ENCODE measurements at regions not wholly inside any gene's neighbourhood (a gene's known extent, or its start where the extent isn't known, plus 50 kb on each side); places are given as distances from the start of the nearest gene placed in this dataset.

DNA sequence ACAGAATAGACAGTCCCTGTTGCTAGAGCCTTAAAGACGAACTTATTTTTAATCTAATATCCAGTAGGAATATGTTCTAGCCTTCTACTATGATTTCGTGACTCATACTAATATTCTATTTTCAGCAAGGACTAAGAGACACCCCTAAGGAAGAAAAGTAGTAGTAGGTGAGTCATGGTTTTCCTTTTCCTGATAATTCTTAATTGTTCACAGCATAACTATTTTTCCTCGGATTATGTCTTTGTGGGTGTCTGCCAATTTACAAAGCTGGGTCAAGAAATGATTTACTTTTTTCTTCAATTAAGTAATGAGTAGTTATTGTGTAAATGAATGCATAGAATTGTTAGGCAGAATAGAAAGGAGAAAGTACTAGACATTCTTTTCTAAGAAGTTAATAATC is 292.2 kb downstream of the TOX3 start:
- intact Hi-C loops (cut with DNase I): no loop called here
- no peak for DNase-seq
- no peak for ATAC-seq (ENCODE audit: poor library complexity)

DNA sequence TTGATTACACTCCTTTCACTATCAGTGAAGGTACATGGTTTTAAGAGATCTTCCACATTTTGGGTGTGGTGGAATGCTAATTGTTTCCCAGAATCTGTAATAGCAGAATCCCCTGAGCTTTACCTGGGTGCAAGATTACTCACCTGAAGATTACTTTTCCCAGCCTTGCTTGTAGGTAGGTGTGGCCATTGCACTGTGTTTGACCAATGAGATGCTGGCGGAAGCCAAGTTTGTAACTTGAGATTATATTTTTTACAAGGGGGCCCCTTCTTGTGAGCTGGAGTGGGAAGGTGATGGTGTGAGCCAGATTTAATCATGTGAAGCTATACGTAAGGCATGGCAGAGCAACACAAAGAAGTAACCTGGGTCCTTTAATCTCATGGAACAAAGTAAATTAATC is 294.3 kb downstream of the TOX3 start:
- intact Hi-C loops (cut with DNase I): no loop called here
- ATAC-seq (ENCODE audit: poor library complexity) (no peak), DNase-seq (no peak)

DNA sequence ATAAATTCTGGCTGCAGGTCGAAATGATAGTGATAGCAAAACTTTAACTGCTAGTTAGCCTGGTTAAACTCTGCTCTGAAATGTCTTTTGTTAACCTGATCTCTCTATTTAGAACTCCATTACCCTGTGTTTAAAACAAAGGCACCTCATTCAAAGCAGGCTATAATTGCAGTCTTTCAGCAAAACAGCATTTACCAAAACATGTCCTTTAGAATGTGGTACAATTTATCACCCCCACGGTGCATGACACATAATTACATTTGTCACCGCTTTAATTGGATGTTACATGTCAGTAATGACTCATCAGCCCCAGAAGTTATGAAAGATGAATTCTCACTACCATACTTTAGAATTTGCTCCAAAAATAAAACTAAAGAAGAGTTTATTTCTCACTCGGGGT is 295.4 kb downstream of the TOX3 start:
- no peak for DNase-seq

DNA sequence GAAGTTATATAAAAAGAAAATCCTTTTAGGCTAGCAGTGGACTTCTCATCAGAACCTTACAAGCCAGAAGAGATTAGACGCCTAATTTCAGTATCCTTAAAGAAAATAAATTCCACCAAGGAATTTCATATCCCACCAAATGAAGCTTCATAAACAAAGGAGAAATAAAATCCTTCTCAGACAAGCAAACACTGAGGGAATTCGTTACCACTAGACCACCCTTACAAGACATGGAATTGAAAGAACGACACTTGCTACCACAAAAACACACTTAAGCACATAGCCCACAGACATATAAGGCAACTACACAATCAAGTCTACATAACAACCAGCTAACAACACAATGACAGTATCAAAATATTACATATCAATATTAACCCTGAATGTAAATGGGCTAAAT is 299.2 kb downstream of the TOX3 start:
- ATAC-seq (ENCODE audit: poor library complexity) (no peak), DNase-seq (no peak)
- intact Hi-C loops (cut with DNase I): no loop called here

More for the DNA sequence above, 295.4 kb downstream of the TOX3 start:
- ATAC-seq (ENCODE audit: poor library complexity): no peak
- intact Hi-C loops (cut with DNase I): no loop called here

DNA sequence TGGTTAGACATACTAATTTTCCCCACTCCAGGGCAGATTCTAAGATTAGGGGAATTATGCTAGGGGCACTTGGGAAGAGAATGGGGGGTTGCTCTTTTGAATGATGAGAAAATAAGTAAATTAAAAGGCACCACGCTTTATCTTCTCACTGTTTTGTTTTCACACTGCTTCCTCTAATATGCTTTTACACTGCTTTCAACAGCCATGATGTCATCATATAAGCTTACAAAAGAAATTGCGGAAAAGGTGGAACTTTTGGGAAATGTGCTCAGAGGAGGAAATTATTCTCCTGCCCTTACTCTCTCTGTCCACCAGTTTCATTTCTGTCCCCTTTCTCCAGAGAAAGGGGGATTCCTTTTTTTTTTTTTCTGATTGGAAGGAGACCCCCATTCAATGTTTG is 308.2 kb downstream of the TOX3 start:
- ATAC-seq (ENCODE audit: poor library complexity) (no peak), DNase-seq (no peak)
- intact Hi-C loops (cut with DNase I): no loop called here

DNA sequence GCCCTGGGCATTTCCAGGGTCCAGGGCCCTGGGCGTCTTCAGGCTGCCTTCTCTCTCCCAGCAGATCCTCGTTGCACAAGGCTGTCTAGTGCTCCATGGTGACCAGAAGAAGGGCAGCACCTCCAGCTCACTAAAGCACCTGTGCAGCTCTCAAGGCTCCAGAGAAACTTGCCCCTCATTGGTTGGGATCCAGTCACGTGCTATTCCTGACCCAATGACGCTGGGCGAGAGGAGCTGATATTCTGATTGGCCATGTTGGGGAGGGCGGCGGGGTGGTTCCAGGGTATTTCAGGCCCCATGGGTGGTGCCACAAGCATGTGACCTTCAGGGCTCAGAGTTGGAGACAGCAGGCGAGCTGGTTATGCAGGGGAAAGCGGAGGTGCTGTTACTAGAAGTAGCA is 309.1 kb downstream of the TOX3 start:
- DNase-seq (no peak), ATAC-seq (ENCODE audit: poor library complexity) (no peak)
- intact Hi-C loops (cut with DNase I): no loop called here

DNA sequence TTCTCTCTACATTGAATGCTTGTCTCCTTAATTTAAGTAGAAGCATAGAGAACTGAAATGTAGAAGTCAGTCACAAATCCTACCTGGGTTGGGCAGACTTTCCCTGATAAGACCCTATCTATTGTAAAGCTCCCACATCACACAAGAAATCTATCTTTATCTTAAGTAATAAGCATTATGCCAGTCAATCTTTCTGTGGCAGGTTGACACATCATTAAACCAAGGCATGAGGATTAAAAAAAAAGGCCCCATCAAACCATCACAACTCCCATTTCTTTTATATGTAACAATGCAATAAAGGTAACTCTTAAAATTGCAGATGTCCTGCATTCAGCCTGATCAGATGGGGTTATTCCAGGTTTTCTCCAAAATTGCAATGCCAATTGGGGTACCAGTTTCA is 311.8 kb downstream of the TOX3 start:
- ATAC-seq (ENCODE audit: poor library complexity) (no peak), DNase-seq (no peak)
- intact Hi-C loops (cut with DNase I): no loop called here

DNA sequence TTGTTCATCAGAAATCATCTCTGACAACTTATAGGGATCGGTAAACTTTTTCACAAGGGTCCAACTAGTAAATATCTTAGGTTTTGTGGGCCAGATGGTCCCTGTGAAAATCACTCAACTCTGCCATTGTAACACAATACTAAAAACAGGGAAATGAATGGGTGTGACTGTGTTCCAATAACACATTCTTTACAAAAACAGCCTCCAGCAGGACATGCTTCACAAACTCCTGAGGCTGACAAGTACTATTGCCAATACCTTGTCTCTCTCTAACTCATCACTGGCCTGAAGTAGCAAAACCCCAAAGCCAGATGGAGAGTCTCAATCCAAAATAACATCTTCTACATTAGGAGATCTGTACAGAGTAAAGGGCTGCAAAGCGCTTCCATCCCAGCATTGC is 312.3 kb downstream of the TOX3 start:
- ATAC-seq (ENCODE audit: poor library complexity) (no peak), DNase-seq (no peak)
- intact Hi-C loops (cut with DNase I): no loop called here

DNA sequence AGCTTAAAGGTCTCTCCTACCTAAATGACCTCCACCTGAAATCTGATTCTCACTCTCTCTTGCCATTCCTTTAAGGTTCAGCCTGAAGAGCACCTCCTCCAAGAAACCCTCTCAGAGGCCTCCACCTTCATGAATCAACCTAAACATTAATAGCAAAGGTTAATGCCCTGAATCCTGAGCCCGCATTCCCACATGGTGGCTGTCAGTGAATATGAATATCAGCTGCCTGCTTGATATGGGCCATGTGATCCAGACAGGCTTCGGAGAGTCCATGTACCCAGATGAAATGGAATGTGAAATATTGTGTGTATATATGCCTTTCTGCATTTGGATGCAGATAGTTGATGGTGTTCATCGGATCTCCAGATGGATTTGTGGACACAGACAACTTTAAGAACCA is 317.5 kb downstream of the TOX3 start:
- intact Hi-C loops (cut with DNase I): no loop called here
- DNase-seq (no peak), ATAC-seq (ENCODE audit: poor library complexity) (no peak)

DNA sequence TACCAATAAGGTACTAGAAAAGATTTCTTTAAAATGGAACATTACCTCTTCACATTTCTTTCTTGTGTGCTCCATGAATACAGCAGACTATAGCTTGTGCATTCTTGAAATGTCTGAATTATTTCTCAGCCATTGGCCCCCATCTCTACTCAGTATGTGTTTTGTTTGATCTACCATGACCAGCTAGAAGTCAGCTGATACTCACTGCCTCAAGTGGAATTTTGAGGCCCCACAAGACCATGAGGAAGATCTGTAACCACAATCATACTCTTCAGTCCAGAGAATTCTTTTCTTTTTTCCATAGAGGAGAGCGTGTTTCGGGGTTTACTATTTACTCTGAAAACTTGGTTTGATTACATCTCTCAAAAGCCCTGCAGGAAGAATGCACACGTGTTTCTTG is 319.1 kb downstream of the TOX3 start:
- no peak for DNase-seq
- intact Hi-C loops (cut with DNase I): no loop called here

DNA sequence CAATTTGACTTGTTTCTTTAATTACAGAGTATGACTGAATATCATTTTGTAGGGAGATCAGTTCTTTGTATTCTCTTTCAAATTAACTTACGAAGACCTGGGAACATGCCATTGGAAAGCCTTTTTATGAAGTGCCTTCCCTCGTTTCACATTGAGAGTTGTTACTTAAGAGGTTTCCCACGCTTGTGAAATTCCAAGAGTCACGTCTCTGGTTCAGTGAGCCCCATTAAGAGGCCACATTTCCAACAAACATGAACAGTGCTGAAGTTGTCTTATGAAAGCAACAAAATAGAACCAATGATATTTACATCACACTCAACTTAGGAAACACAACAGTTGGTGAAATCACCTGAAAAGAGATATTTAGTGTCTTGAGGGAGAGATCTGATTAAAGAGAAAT is 334.1 kb downstream of the TOX3 start:
- no peak for DNase-seq
- intact Hi-C loops (cut with DNase I): no loop called here
- no peak for ATAC-seq (ENCODE audit: poor library complexity)

More for the DNA sequence above, 319.1 kb downstream of the TOX3 start:
- no peak for ATAC-seq (ENCODE audit: poor library complexity)

DNA sequence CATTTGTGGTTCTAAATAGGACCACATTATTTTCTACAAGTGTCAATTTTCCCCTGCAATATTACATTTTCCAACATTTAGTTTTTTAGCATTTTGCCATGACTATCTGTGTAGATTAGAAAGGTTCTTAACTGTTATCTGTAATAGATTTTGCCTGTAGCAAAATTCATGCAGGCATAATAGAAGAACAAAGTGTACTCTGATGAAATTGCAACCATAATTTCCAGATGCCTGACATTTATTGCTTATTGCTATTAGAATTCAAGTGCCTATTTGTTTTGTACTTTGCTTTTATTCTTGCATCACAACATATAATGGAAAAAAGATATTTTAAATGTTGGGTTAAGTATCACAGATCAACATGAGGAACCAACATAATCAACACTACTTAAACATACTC is 337.7 kb downstream of the TOX3 start:
- DNase-seq: no peak
- ATAC-seq (ENCODE audit: poor library complexity): no peak
- intact Hi-C loops (cut with DNase I): no loop called here

DNA sequence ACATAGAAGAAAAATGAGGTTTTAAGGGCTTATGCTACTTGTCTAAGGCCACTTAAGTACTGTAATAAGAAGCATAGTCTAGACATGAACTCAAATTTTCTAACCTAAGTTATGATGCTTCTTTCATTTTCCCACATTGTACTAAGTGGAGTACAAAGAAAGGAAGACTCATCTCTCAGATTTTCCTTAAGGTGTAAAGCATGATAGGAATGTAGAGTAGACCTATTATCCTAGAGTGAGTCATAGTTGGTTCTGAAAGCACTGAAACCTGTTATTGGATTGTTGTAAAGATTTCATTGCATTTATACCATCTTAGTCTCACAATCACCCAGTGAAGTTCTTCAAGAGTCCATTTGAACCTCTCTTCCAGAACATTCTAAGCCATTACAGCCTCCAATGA is 343.8 kb downstream of the TOX3 start:
- intact Hi-C loops (cut with DNase I): no loop called here
- DNase-seq: no peak
- no peak for ATAC-seq (ENCODE audit: poor library complexity)

DNA sequence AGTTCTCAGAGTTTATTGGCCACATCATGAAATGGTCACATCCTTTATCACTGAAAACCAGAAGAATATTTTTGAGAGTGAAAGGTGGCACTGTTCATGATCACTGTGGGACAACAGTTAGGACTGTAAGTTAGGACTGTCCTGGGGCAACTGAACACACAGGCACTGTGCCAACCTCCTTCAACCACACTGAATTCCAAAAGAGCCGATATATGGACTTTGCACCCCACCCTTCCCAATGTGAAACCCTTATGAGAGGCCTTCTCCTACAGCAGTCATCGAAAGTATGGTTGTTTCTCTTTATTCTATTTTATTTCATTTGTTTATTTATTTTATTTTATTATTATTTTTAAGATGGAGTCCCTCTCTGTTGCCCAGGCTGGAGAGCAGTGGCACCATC is 353.5 kb downstream of the TOX3 start:
- ATAC-seq (ENCODE audit: poor library complexity): no peak
- DNase-seq: no peak
- intact Hi-C loops (cut with DNase I): loop anchor here (5.0 kb wide), 1 partner anchor 719 kb away; no protein-coding TSS in a partner anchor

DNA sequence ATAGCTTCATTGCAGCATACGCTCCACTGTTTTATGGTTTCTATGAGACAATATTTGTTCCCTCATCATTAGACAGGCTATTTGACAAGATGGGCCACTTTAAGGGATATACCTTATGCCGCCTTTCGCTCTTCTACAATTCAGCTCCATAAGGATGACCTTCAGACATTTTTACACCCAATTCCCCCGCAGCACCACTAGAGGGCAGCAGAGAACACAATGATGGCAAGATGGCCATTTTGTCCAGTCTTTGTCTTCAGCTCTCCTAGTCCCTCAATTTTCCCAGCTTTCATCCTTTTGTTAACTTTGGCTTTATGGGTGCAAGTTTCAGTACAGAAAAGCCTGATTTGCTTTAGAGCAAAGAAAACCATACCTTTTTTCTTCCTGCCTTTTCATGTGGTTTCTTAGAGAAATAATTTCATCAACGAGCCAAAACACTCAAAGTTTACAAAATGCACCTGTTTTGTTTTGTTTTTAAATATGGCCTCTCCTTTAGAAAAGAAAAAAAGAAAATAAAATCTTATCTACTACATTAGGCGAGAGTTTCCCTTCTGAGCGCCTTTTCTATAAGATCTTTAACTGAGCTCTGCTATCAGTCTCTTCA is 355.3 kb downstream of the TOX3 start:
- DNase-seq: no peak
- no peak for ATAC-seq (ENCODE audit: poor library complexity)
- intact Hi-C loops (cut with DNase I): loop anchor here (5.0 kb wide), 1 partner anchor 721 kb away; no protein-coding TSS in a partner anchor

DNA sequence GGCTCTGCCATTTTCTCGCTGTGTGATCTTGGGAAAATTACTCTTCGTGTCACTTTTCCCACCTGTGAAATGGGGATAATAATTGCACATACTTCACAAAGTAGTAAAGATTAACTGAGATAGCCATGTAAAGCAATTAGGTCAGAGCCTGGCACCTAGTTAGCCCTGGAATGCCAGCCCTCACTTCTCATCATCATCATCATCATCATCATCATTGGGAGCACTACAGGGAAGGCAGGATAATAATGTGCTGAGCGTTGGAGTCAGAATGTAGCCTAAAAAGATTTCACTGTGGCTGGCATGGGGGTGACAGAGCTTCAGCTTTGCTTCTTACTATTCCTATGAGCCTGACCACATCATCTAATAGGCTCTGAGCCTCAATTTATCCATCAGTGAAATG is 362.6 kb downstream of the TOX3 start:
- intact Hi-C loops (cut with DNase I): no loop called here
- ATAC-seq (ENCODE audit: poor library complexity) (no peak), DNase-seq (no peak)

DNA sequence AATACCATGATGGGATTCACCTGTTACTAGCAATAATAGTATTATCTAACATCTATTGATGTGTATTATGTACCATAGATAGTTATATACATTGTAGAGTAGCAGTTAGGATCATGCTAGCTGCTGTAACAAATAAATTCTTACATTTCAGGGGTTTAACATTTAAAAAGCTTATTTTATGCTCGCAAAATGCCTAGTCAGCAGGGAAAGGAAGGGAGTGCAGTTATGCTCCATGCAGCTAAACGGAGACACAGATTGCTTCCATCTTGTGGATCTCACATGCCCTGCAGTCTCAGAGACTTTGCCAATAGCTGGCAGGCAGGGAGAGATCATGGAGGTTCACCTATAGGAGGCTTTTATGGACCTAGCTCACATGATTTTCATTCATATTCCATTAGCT is 364.1 kb downstream of the TOX3 start:
- intact Hi-C loops (cut with DNase I): no loop called here
- no peak for ATAC-seq (ENCODE audit: poor library complexity)
- DNase-seq: no peak

DNA sequence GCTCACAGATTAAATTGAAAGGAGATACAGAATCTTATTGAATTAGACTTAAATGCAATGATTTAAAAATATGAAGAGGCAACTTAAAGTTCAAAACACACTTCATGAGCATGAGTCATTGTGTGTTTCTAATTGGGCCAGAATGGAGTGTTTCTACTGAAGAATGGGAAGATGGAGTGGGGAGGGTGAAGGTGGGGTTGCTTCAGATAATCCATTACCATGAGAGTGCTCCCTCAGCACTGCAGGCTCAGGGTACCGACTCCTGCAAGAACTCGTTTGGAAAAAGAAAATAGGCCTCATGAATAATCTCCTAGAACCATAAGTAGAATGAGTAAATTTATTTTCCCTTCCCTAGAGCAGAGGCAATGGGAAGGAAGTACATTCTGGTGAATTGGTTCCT is 372.8 kb downstream of the TOX3 start:
- no peak for ATAC-seq (ENCODE audit: poor library complexity)
- no peak for DNase-seq
- intact Hi-C loops (cut with DNase I): no loop called here

DNA sequence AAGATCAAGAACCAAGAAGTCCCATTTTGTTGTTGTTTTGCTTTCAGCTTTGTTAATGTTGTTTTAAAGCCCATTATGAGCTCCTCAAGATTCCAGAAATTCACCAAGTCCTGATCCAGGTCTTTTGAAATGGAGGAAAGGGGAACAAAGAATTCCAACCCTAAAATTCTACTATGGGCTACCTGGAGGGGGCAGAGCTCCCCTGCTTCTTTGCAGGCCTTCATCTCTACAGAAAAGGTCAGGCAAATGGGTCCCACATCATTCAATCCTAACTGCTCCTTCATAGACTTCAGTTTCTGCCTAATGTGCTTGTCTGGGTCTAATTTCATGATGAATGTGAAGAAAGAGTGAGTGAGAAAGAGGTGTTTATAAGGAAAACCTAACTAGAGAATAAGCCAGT is 375.5 kb downstream of the TOX3 start:
- intact Hi-C loops (cut with DNase I): no loop called here
- DNase-seq: no peak
- ATAC-seq (ENCODE audit: poor library complexity): no peak

DNA sequence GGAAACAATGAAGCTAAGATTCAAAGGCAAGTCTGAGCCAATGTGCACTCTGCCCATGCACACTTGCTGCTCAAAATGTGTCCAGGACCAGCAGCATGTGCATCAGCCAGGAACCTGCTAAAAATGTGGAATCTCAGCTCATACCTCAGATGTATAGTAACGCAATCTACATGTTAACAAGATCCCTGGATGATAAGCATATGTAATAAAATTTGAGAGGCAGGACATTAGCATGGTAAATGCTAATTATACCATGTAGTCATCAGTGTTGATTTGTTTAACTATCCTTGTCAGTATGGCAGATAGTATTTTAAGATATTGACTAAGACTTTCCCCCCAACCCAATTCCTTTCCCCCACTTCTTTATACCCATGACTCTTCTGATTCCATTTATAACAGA is 379.6 kb downstream of the TOX3 start:
- ATAC-seq (ENCODE audit: poor library complexity) (no peak), DNase-seq (no peak)
- intact Hi-C loops (cut with DNase I): no loop called here

DNA sequence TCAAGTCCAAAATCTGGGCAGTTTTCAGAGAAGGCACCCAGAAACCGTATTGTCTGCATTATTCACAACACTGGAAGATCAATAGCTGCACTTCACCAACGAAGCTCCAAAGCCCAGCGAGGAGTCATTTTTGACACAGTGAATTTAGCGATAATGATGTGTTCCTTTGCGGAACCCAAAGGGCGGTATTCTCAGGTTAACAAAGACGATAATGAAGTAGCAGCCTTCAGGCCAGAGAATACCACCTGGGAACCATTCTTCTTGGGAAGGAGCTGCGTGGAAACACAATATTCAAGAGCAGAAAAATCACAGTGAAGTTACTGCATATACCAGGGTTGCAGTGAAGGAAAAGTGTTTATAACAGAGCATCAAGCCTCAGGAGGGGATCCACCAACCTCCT is 381.0 kb downstream of the TOX3 start:
- no peak for ATAC-seq (ENCODE audit: poor library complexity)
- DNase-seq: no peak
- intact Hi-C loops (cut with DNase I): no loop called here
